Calu3 (cell line): ENCODE measurements at regions not wholly inside any gene's neighbourhood (a gene's known extent, or its start where the extent isn't known, plus 50 kb on each side); places are given as distances from the start of the nearest gene placed in this dataset.
"Not testable (repeated sequence)": the region's sequence is repeated elsewhere in the genome, so short reads cannot be mapped to it uniquely, and the experiment has no call there.

Experiments used
- BruUV-seq: library from RNA; stranded (reverse); fragments of 400-500 nt; replicated peaks from 2 replicates; lab custom pipeline; 2021; lab: Mats Ljungman, UMichigan
- CTCF ChIA-PET: fragments of 300-600 bp; sonication (Branson Sonifier 250); formaldehyde crosslinking; loops from one replicate; lab custom pipeline; 2022; ENCODE audit warnings: antibody characterized with exemption; lab: Charles Lee
- DNase-seq: peaks from one replicate; pipeline ENCODE4 v3.0.0; 2022
- H3K27ac Mint-ChIP-seq: one replicate; pipeline ENCODE4 v1.8.0; 2022; ENCODE audit warnings: mixed read lengths; ENCODE audit not compliant: unreplicated experiment
- H3K27me3 Mint-ChIP-seq: one replicate; pipeline ENCODE4 v1.8.0; 2022; ENCODE audit warnings: mixed read lengths; ENCODE audit not compliant: unreplicated experiment
- H3K36me3 Mint-ChIP-seq: one replicate; pipeline ENCODE4 v1.8.0; 2022; ENCODE audit warnings: mild to moderate bottlenecking, moderate library complexity, mixed read lengths; ENCODE audit not compliant: insufficient read depth, unreplicated experiment
- H3K4me1 Mint-ChIP-seq: one replicate; pipeline ENCODE4 v1.8.0; 2022; ENCODE audit warnings: mild to moderate bottlenecking, low read depth, mixed read lengths; ENCODE audit not compliant: unreplicated experiment
- H3K4me3 Mint-ChIP-seq: one replicate; pipeline ENCODE4 v1.8.0; 2022; ENCODE audit warnings: mild to moderate bottlenecking, low read depth, moderate library complexity, mixed read lengths; ENCODE audit not compliant: unreplicated experiment
- H3K9me3 Mint-ChIP-seq: one replicate; pipeline ENCODE4 v1.8.0; 2022; ENCODE audit warnings: low read depth, mixed read lengths; ENCODE audit not compliant: unreplicated experiment
- intact Hi-C: fragments of 100-400 bp; cut with micrococcal nuclease; formaldehyde crosslinking; loops from one replicate; pipeline ENCODE4 v1.10.0; 2022; ENCODE audit not compliant: unreplicated experiment
- TF ChIP-seq, protein P1 (sequence below): fragments of 200-600 bp; IDR thresholded peaks from one replicate; pipeline ENCODE4 v1.8.0; 2022; ENCODE audit warnings: antibody characterized with exemption; ENCODE audit not compliant: unreplicated experiment

GRCh38 chr9:19629488-19629887 lies 159.3 kb downstream of the SLC24A2 start:
- Mint-ChIP-seq H3K27me3 (peaks cover 14% of the 10 kb centered on the region), H3K4me3 (no peak overlapping the region), H3K4me1 (peaks cover 9% of the 10 kb centered on the region), H3K36me3 (no peaks in the 10 kb centered on the region), H3K9me3 (no peaks in the 10 kb centered on the region), H3K27ac (no peak overlapping the region)
- CTCF ChIA-PET = no interaction called here
- BruUV-seq = no TSS peak
- TF ChIP-seq, protein P1, sequence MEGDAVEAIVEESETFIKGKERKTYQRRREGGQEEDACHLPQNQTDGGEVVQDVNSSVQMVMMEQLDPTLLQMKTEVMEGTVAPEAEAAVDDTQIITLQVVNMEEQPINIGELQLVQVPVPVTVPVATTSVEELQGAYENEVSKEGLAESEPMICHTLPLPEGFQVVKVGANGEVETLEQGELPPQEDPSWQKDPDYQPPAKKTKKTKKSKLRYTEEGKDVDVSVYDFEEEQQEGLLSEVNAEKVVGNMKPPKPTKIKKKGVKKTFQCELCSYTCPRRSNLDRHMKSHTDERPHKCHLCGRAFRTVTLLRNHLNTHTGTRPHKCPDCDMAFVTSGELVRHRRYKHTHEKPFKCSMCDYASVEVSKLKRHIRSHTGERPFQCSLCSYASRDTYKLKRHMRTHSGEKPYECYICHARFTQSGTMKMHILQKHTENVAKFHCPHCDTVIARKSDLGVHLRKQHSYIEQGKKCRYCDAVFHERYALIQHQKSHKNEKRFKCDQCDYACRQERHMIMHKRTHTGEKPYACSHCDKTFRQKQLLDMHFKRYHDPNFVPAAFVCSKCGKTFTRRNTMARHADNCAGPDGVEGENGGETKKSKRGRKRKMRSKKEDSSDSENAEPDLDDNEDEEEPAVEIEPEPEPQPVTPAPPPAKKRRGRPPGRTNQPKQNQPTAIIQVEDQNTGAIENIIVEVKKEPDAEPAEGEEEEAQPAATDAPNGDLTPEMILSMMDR = no peak
- no peak for DNase-seq
- intact Hi-C loops = no loop called here

DNA sequence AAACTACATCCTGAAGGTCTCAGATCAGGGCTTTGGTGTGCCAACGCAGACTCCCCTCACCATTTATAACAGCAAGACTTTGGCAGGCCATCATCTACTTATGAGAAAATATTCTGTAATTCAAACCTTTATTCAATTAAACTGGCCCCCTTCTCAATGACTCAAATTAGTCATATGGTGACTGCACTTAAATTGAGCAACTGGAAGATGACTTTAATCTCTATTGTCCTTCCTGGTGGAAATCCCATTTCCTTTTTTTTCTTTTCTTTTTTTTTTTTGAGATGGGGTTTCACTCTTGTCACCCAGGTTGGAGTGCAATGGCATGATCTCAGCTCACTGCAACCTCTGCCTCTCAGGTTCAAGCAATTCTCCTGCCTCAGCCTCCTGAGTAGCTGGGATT lies 163.4 kb downstream of the SLC24A2 start:
- CTCF ChIA-PET, H3K27ac Mint-ChIP-seq, H3K36me3 Mint-ChIP-seq, BruUV-seq, intact Hi-C loops, H3K9me3 Mint-ChIP-seq, H3K4me3 Mint-ChIP-seq, H3K4me1 Mint-ChIP-seq, DNase-seq: not testable (repeated sequence)
- H3K27me3 Mint-ChIP-seq = peaks cover 52% of the 10 kb centered on the region

GRCh38 chr9:19624519-19624918 lies 164.3 kb downstream of the SLC24A2 start:
- TF ChIP-seq, protein P1 = no peak
- BruUV-seq = no TSS peak
- CTCF ChIA-PET = no interaction called here
- H3K27ac Mint-ChIP-seq = no peak overlapping the region
- no peaks in the 10 kb centered on the region for H3K9me3 Mint-ChIP-seq
- H3K4me1 Mint-ChIP-seq = no peaks in the 10 kb centered on the region
- DNase-seq = no peak
- peaks cover 61% of the 10 kb centered on the region for H3K27me3 Mint-ChIP-seq
- intact Hi-C loops = no loop called here
- no peaks in the 10 kb centered on the region for H3K36me3 Mint-ChIP-seq
- no peak overlapping the region for H3K4me3 Mint-ChIP-seq

GRCh38 chr9:19623941-19624340 lies 164.9 kb downstream of the SLC24A2 start:
- CTCF ChIA-PET = no interaction called here
- BruUV-seq = no TSS peak

DNA sequence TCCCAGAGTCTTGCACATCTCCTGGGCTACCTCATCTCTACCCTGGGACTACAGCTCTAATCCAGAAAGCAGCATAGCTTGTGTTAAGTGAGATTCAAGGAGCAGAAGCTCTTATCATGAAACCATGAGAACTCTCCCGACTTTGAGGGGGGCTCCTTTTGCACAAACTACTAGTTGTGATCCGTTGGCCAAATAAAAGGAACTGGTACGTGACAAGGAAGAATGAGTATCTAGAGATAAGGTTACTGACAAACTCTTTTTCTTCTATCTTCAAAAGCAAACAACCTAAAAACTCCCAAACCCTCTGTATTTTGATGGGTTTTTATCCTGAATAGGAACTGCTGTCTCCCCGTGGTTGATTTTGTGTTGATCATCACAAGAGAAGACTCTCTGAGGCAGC lies 168.5 kb downstream of the SLC24A2 start:
- DNase-seq = no peak
- no TSS peak for BruUV-seq
- no peaks in the 10 kb centered on the region for H3K36me3 Mint-ChIP-seq
- no peaks in the 10 kb centered on the region for H3K9me3 Mint-ChIP-seq
- H3K4me1 Mint-ChIP-seq = no peaks in the 10 kb centered on the region
- intact Hi-C loops = no loop called here
- CTCF ChIA-PET = no interaction called here
- TF ChIP-seq, protein P1 = no peak
- H3K27me3 Mint-ChIP-seq = peaks cover 91% of the 10 kb centered on the region
- no peak overlapping the region for H3K27ac Mint-ChIP-seq
- no peak overlapping the region for H3K4me3 Mint-ChIP-seq

More at GRCh38 chr9:19623941-19624340, 164.9 kb downstream of the SLC24A2 start:
- no peak overlapping the region for H3K27ac Mint-ChIP-seq
- intact Hi-C loops = no loop called here
- H3K9me3 Mint-ChIP-seq = no peaks in the 10 kb centered on the region
- peaks cover 67% of the 10 kb centered on the region for H3K27me3 Mint-ChIP-seq
- H3K4me1 Mint-ChIP-seq = no peaks in the 10 kb centered on the region
- TF ChIP-seq, protein P1 = no peak
- no peak overlapping the region for H3K4me3 Mint-ChIP-seq
- no peak for DNase-seq
- no peaks in the 10 kb centered on the region for H3K36me3 Mint-ChIP-seq
